ENCODE measurements at regions not wholly inside any gene's neighbourhood (a gene's known extent, or its start where the extent isn't known, plus 50 kb on each side); places are given as distances from the start of the nearest gene placed in this dataset.

GRCh38 chr16:85314512-85314971, 202.3 kb upstream of the CIBAR2 start:
- TF ChIP-seq CTCF (IDR thresholded peaks at IDR 0.05) (no peak), POLR2A (IDR thresholded peaks at IDR 0.05) (no peak)

Measured in thyroid gland (tissue), 4 donors.